ENCODE measurements at regions not wholly inside any gene's neighbourhood (a gene's known extent, or its start where the extent isn't known, plus 50 kb on each side); places are given as distances from the start of the nearest gene placed in this dataset.

- Histone ChIP-seq H3K9me3 (ENCODE audit: control insufficient read depth, insufficient read depth, low read depth, low read length) (no peaks in the 10 kb centered on the region), H3K4me1 (ENCODE audit: control insufficient read depth, extremely low read depth, insufficient read depth, low read length) (no peaks in the 10 kb centered on the region), H3K4me3 (replicated peaks in 1 of 4; ENCODE audit: control extremely low read depth in 1 of 4, insufficient read depth in 1 of 4, low read depth in 3 of 4, low read length in 4 of 4) (no peak overlapping the region), H3K27ac (ENCODE audit: insufficient read depth, low read length) (no peak overlapping the region), H3K4me2 (ENCODE audit: extremely low read depth, insufficient read depth, low read length) (no peak overlapping the region), H4K20me1 (ENCODE audit: control insufficient read depth, extremely low read depth, insufficient read depth, low read length) (no peaks in the 10 kb centered on the region), H3K9ac (ENCODE audit: insufficient read depth, low read length) (no peak overlapping the region), H3K27me3 (ENCODE audit: control insufficient read depth, insufficient read depth, low read length) (no peaks in the 10 kb centered on the region), H3K79me2 (ENCODE audit: control insufficient read depth, insufficient read depth, low read length) (no peaks in the 10 kb centered on the region), H3K36me3 (ENCODE audit: control insufficient read depth, insufficient read depth, low read length) (no peaks in the 10 kb centered on the region), H2AFZ (ENCODE audit: low read length) (no peak overlapping the region)
- DNase-seq (ENCODE audit: low read depth in 2 of 2) = no peak
- TF ChIP-seq EZH2 (IDR thresholded peaks at IDR 0.05; ENCODE audit: low read length, missing control alignments) (no peak), CTCF (conservative IDR thresholded peaks at IDR 0.05 in 1 of 2, IDR thresholded peaks at IDR 0.05 in 1 of 2; ENCODE audit: low read depth in 1 of 2, low read length in 2 of 2) (no peak)
Observed at GRCh38 chr5:8689773-8690172, 820.8 kb downstream of the MTRR start.

- Histone ChIP-seq H3K79me2 (ENCODE audit: control insufficient read depth, insufficient read depth, low read length) (no peaks in the 10 kb centered on the region), H2AFZ (ENCODE audit: low read length) (no peak overlapping the region), H4K20me1 (ENCODE audit: control insufficient read depth, extremely low read depth, insufficient read depth, low read length) (no peaks in the 10 kb centered on the region), H3K4me1 (ENCODE audit: control insufficient read depth, extremely low read depth, insufficient read depth, low read length) (no peaks in the 10 kb centered on the region), H3K9me3 (ENCODE audit: control insufficient read depth, insufficient read depth, low read depth, low read length) (no peaks in the 10 kb centered on the region), H3K36me3 (ENCODE audit: control insufficient read depth, insufficient read depth, low read length) (no peaks in the 10 kb centered on the region), H3K27ac (ENCODE audit: insufficient read depth, low read length) (no peak overlapping the region), H3K27me3 (ENCODE audit: control insufficient read depth, insufficient read depth, low read length) (no peaks in the 10 kb centered on the region), H3K4me2 (ENCODE audit: extremely low read depth, insufficient read depth, low read length) (no peak overlapping the region), H3K4me3 (replicated peaks in 1 of 4; ENCODE audit: control extremely low read depth in 1 of 4, insufficient read depth in 1 of 4, low read depth in 3 of 4, low read length in 4 of 4) (no peak overlapping the region), H3K9ac (ENCODE audit: insufficient read depth, low read length) (no peak overlapping the region)
- no peak for DNase-seq (ENCODE audit: low read depth in 2 of 2)
- TF ChIP-seq EZH2 (IDR thresholded peaks at IDR 0.05; ENCODE audit: low read length, missing control alignments) (no peak), CTCF (conservative IDR thresholded peaks at IDR 0.05 in 1 of 2, IDR thresholded peaks at IDR 0.05 in 1 of 2; ENCODE audit: low read depth in 1 of 2, low read length in 2 of 2) (no peak)
Observed at GRCh38 chr5:8691221-8691620, 822.3 kb downstream of the MTRR start.

GRCh38 chr5:8693341-8693844 lies 824.4 kb downstream of the MTRR start:
- Histone ChIP-seq H4K20me1 (ENCODE audit: control insufficient read depth, extremely low read depth, insufficient read depth, low read length) (no peaks in the 10 kb centered on the region), H3K4me1 (ENCODE audit: control insufficient read depth, extremely low read depth, insufficient read depth, low read length) (no peaks in the 10 kb centered on the region), H3K4me3 (replicated peaks in 1 of 4; ENCODE audit: control extremely low read depth in 1 of 4, insufficient read depth in 1 of 4, low read depth in 3 of 4, low read length in 4 of 4) (no peak overlapping the region), H3K27me3 (ENCODE audit: control insufficient read depth, insufficient read depth, low read length) (no peaks in the 10 kb centered on the region), H2AFZ (ENCODE audit: low read length) (no peak overlapping the region), H3K79me2 (ENCODE audit: control insufficient read depth, insufficient read depth, low read length) (no peaks in the 10 kb centered on the region), H3K27ac (ENCODE audit: insufficient read depth, low read length) (no peak overlapping the region), H3K9ac (ENCODE audit: insufficient read depth, low read length) (no peak overlapping the region), H3K36me3 (ENCODE audit: control insufficient read depth, insufficient read depth, low read length) (no peaks in the 10 kb centered on the region), H3K4me2 (ENCODE audit: extremely low read depth, insufficient read depth, low read length) (no peak overlapping the region), H3K9me3 (ENCODE audit: control insufficient read depth, insufficient read depth, low read depth, low read length) (no peaks in the 10 kb centered on the region)
- no peak for DNase-seq (ENCODE audit: low read depth in 2 of 2)
- TF ChIP-seq EZH2 (IDR thresholded peaks at IDR 0.05; ENCODE audit: low read length, missing control alignments) (no peak), CTCF (conservative IDR thresholded peaks at IDR 0.05 in 1 of 2, IDR thresholded peaks at IDR 0.05 in 1 of 2; ENCODE audit: low read depth in 1 of 2, low read length in 2 of 2) (no peak)

Data from fibroblast of lung (primary cell).